H1 (cell line): ENCODE measurements at regions not wholly inside any gene's neighbourhood (a gene's known extent, or its start where the extent isn't known, plus 50 kb on each side); places are given as distances from the start of the nearest gene placed in this dataset.

Source experiments
- CTCF ChIP-seq, 3 experiments: IDR thresholded peaks; 1 replicate in 2 of 3; 2 replicates in 1 of 3; pipeline versions ENCODE4 v1.5.1 to v1.6.1; 2011; ENCODE audit warnings: low read length in 3 of 3, mild to moderate bottlenecking in 3 of 3, inconsistent platforms in 2 of 3, low read depth in 1 of 3, moderate library complexity in 1 of 3; ENCODE audit not compliant: insufficient read depth in 1 of 3; ENCODE audit errors: control extremely low read depth in 1 of 3
- GABPA ChIP-seq: IDR thresholded peaks from 2 replicates; pipeline ENCODE4 v1.6.1; 2011; ENCODE audit warnings: mild to moderate bottlenecking, low read length, moderate library complexity, borderline replicate concordance; ENCODE audit not compliant: insufficient read depth
- POLR2AphosphoS5 ChIP-seq: IDR thresholded peaks from 2 replicates; pipeline ENCODE4 v1.6.1; 2011; ENCODE audit warnings: low read depth, low read length
- RAD21 ChIP-seq, 2 experiments: IDR thresholded peaks in 1 of 2; conservative IDR thresholded peaks in 1 of 2; 2 replicates each; pipeline ENCODE4 v1.6.1; 2011; ENCODE audit warnings: low read depth in 2 of 2, low read length in 2 of 2, improper control_type of control experiment in 1 of 2, inconsistent platforms in 1 of 2, mild to moderate bottlenecking in 1 of 2, moderate library complexity in 1 of 2
- RFX5 ChIP-seq: IDR thresholded peaks from 2 replicates; pipeline ENCODE4 v1.6.1; 2011; ENCODE audit warnings: low read depth, low read length, improper control_type of control experiment, borderline replicate concordance
- SP1 ChIP-seq: IDR thresholded peaks from 2 replicates; pipeline ENCODE4 v1.6.1; 2011; ENCODE audit warnings: low read depth, low read length
- TAF1 ChIP-seq: IDR thresholded peaks from 2 replicates; pipeline ENCODE4 v1.6.1; 2011; ENCODE audit warnings: mild to moderate bottlenecking, low read depth, low read length

- TF ChIP-seq RAD21 (IDR thresholded peaks at IDR 0.05 in 1 of 2, conservative IDR thresholded peaks at IDR 0.05 in 1 of 2; ENCODE audit: low read depth in 2 of 2, low read length in 2 of 2) (no peak), POLR2AphosphoS5 (no peak), TAF1 (no peak), RFX5 (no peak), GABPA (no peak), SP1 (no peak), CTCF (IDR thresholded peaks at IDR 0.05; ENCODE audit: control extremely low read depth in 1 of 3, insufficient read depth in 1 of 3, low read depth in 1 of 3, low read length in 3 of 3) (no peak)
Measured at GRCh38 chr6:27775796-27776184, 136.4 kb downstream of the OR2B2 start.
